GM12874 (cell line): ENCODE measurements at regions not wholly inside any gene's neighbourhood (a gene's known extent, or its start where the extent isn't known, plus 50 kb on each side); places are given as distances from the start of the nearest gene placed in this dataset.

ENCODE experiments used
- CTCF ChIP-seq: IDR thresholded peaks from 2 replicates; pipeline ENCODE4 v1.5.1; 2011; ENCODE audit warnings: low read depth, mild to moderate bottlenecking, control low read depth, low read length, moderate library complexity; ENCODE audit not compliant: insufficient read depth

- no peak for TF ChIP-seq CTCF
Observed at GRCh38 chr4:126007142-126007541, 692.4 kb downstream of the FAT4 start.

- TF ChIP-seq CTCF: no peak
Observed at GRCh38 chr4:126012691-126013290, 698.0 kb downstream of the FAT4 start.

GRCh38 chr4:126018274-126018673, 703.5 kb downstream of the FAT4 start:
- no peak for TF ChIP-seq CTCF

GRCh38 chr4:126023896-126024295, 709.1 kb downstream of the FAT4 start:
- TF ChIP-seq CTCF: no peak

- TF ChIP-seq CTCF: no peak
Observed at GRCh38 chr4:126027601-126028000, 712.8 kb downstream of the FAT4 start.

- no peak for TF ChIP-seq CTCF
Observed at GRCh38 chr4:126028876-126029275, 714.1 kb downstream of the FAT4 start.

GRCh38 chr4:126037231-126037630, 722.5 kb downstream of the FAT4 start:
- no peak for TF ChIP-seq CTCF

- no peak for TF ChIP-seq CTCF
Observed at GRCh38 chr4:126038502-126039144, 723.9 kb downstream of the FAT4 start.
